ENCODE measurements at regions not wholly inside any gene's neighbourhood (a gene's known extent, or its start where the extent isn't known, plus 50 kb on each side); places are given as distances from the start of the nearest gene placed in this dataset.

DNA sequence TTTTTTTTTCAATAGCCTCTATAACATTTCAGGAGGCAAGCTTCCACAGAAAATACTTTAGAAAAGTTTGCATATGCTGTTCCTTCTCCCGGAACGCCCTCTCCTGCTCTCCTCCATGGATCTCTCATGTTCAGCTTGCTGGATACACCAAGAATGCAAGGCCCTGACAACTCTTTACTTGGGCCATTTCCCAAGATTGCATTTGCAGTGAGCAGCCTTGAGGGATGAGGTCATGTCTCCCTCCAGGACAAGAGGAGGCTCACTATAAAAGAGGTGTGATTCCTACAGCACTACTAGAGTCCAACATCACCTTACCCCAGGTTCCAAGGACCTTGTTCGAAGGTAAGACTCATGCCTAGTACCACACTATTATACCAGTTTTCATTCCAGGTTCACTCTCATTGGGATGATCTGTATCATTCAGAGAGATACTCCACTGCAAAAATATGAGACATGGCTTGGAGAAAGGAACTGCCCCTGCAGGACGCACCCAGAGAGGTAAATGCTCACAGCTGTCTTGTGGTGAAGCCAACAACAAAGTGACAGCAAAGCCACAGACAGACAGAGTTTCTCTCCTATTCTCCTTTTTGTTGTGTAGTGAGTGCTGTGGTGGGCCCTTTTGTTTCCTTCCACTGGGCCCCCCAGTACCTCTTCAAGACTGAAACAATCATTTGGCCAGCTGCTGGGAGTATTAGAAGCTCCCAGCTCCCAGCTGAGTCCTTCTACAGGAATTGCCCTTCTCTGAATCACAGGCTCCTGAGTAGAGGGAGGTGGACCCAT lies 151.7 kb upstream of the ZNF366 start:
- TF ChIP-seq YY1 (IDR thresholded peaks at IDR 0.05; ENCODE audit: insufficient read depth, insufficient read length) = no peak
- no peak for TF ChIP-seq SUZ12 (IDR thresholded peaks at IDR 0.05; ENCODE audit: extremely low read depth, insufficient read depth, insufficient read length)

Data from NT2/D1 (cell line).